NCI-H1105 (cell line): ENCODE measurements at regions not wholly inside any gene's neighbourhood (a gene's known extent, or its start where the extent isn't known, plus 50 kb on each side); places are given as distances from the start of the nearest gene placed in this dataset.
"Not testable (repeated sequence)": the region's sequence is repeated elsewhere in the genome, so short reads cannot be mapped to it uniquely, and the experiment has no call there.

ENCODE experiments used
- DNase-seq: peaks from one replicate; lab custom pipeline; 2025; lab: John Stamatoyannopoulos, UW

- no peak for DNase-seq
Measured at GRCh38 chr6:99802396-99803031, 191.5 kb downstream of the MCHR2 start.

- no peak for DNase-seq
Measured at GRCh38 chr6:99808992-99809391, 185.0 kb downstream of the MCHR2 start.

DNA sequence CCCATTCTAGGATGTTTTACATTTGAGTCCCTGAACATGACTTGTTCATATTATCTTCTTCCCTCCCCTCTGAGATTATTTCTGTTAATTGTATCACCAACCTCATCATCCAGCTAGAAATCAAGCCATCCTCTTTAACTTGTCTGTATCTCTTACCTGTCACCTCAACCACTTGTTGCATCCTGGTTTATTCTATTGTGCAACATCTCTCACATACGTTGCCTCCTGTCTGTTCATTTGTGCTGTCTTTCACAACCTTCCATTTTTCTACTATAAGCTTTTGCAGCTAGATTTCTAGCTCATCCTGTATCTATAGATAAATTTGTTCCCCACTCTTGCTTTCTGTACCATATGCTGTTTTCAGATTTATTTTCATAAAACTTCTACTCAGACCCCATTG, 183.7 kb downstream of the MCHR2 start:
- no peak for DNase-seq

DNA sequence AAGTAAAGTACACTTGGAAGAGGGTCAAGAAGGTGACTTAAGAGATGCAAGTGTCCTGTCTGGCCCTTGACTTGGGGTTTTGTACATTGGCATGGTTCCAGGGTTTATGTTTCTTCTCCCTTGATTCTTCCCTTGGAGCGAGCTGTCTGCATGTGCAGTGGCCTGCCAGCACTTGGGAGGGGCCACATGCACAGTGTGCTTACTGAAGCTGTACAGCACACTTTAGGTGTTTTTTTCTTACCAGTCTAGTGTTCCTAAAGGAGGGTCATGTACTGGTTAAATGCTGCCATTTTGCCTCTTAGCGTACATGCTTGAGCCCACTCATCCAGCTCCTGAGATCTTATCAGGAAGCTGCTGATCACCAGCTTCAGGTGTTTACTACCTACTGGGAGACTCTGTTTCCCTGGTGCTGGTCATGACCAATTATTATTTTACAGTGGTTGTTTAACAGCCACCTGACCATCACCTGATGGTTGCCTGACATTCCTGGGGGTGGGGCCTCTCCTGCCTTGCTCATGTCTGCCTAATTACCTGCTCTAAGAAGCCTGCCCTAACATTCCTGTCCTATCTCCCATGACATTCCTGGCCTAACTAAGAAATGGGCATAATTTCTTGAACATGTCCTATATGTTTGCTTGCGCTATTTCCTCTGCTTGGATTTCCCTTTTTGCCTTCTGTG, 182.9 kb downstream of the MCHR2 start:
- no peak for DNase-seq

GRCh38 chr6:99811636-99812035, 182.4 kb downstream of the MCHR2 start:
- DNase-seq: no peak

DNA sequence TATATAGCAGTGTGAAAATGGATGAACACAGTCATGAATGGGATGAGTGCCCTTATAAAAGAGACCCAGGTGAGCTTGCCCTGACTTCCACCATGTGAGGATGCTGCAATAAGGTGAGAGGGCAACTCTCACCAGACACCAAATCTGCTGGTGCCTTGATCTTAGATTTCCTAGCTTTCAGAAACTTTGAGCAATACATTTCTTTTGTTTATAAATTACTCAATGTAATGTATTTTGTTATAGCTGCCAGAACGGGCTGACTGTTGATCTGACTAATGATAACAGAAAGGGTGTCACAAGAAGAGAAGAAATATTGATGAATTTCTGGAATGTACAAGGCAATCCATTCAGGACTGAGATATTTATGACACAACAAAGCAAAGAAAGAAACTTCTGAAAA, 180.5 kb downstream of the MCHR2 start:
- DNase-seq: no peak

GRCh38 chr6:99814230-99814928, 179.6 kb downstream of the MCHR2 start:
- DNase-seq: no peak

DNA sequence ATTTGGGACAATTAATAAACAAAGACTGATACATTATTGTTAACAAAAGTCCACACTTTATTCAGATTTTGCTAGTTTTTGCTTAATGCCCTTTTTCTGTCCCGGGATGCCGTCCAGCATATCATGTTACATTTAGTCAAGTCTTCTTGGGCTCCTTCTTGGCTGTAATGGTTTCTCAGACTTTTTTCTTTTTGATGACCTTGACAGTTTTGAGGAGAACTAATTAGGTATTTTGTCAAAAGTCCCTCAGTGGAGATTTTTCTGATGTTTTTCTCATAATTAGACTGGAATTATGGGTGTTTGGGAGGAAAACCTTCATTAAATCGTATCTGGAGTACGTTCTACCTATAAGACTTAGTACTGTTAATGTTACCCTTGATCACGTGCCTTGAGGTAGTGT, 177.2 kb downstream of the MCHR2 start:
- DNase-seq: no peak

- DNase-seq: no peak
Measured at GRCh38 chr6:99818161-99818560, 175.9 kb downstream of the MCHR2 start.

DNA sequence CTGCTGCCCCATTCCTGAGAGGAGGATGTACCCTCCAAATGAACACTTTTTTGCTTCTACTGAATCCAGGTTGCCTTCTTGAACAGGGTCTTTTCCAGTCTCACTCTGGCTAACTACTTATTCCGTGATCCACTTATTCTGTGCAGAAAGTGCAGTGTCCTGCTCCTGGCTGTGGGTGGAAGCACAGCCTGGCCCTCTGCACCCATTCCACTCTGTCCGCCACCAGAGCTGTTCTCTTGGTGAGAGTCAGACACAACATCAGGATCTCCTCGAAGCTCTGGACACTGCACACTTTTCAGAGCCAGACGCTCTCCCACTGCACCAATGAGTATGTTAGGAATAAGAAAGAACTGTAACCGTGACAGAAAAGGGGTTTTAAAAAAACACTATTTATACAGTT, 174.2 kb downstream of the MCHR2 start:
- DNase-seq: no peak

GRCh38 chr6:99821164-99821563, 172.9 kb downstream of the MCHR2 start:
- DNase-seq: no peak

- DNase-seq: no peak
Measured at GRCh38 chr6:99822741-99823512, 171.1 kb downstream of the MCHR2 start.

GRCh38 chr6:99823513-99824235, 170.3 kb downstream of the MCHR2 start:
- not testable (repeated sequence) for DNase-seq

DNA sequence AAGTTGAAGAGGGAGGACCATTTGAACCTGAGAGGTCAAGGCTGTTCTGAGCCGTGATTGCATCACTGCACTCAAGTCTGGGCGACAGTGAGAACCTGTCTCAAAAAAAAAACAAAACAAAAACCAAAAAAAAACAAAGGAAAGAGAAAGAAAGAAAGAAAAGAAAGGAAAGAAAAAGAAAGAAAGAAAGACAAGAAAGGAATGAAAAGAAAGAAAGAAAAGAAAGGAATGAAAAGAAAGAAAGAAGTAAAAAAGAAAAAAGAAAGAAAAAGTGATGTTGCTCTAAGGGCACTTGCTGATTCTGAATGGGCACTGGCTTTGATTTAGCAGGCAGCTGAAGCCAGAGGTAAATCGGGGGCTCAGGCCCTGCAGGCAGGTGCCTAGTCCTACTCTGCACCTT, 161.0 kb downstream of the MCHR2 start:
- no peak for DNase-seq

- no peak for DNase-seq
Measured at GRCh38 chr6:99836471-99836870, 157.6 kb downstream of the MCHR2 start.

GRCh38 chr6:99838607-99839006, 155.4 kb downstream of the MCHR2 start:
- DNase-seq: no peak

- no peak for DNase-seq
Measured at GRCh38 chr6:99841297-99841696, 152.7 kb downstream of the MCHR2 start.

GRCh38 chr6:99846006-99846405, 148.0 kb downstream of the MCHR2 start:
- no peak for DNase-seq

DNA sequence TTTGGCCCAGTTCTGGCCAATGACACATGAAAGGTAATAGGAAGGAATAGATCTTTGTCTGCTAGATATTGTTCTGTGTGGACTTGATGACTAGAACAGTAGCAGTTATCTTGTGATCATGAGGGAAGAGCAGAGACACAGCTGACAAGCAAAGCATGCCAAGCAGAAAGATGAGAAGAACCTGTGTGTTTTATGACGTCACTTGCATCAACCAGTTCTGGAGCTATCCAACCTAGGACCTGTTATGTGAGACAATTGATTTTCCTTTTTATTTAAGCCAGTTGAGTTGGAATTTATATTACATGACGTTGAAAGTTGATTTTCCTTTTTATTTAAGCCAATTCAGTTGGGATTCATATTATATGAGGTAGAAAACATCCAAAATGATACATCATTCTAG, 143.2 kb downstream of the MCHR2 start:
- no peak for DNase-seq

- DNase-seq: no peak
Measured at GRCh38 chr6:99852031-99852430, 142.0 kb downstream of the MCHR2 start.

DNA sequence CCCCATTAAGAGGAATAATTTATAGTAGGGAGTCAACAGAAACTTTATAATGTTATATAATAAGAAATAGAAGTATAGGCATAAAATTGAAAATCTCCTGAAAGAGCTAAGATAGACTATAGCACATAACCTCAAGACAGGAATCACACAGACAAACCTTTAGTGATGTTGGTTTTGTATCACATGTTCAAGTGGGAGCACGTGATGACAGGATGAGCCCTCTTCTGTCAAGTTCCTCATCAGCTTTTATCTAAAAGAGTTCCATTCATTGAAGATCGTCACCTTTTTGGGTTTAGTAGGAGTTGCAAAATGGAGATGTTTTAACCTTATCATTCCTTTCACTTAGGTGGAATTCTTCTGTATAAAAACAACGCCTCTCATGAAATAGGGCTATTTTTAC, 127.0 kb downstream of the MCHR2 start:
- no peak for DNase-seq
